ENCODE measurements at regions not wholly inside any gene's neighbourhood (a gene's known extent, or its start where the extent isn't known, plus 50 kb on each side); places are given as distances from the start of the nearest gene placed in this dataset.
"Not testable (repeated sequence)": the region's sequence is repeated elsewhere in the genome, so short reads cannot be mapped to it uniquely, and the experiment has no call there.

- no peak for DNase-seq
Observed at GRCh38 chr5:28450997-28451396, 1412.6 kb upstream of the CDH9 start.

GRCh38 chr5:28448791-28449190 lies 1410.4 kb upstream of the CDH9 start:
- no peak for DNase-seq

GRCh38 chr5:28430565-28431178 lies 1392.3 kb upstream of the CDH9 start:
- no peak for DNase-seq

DNA sequence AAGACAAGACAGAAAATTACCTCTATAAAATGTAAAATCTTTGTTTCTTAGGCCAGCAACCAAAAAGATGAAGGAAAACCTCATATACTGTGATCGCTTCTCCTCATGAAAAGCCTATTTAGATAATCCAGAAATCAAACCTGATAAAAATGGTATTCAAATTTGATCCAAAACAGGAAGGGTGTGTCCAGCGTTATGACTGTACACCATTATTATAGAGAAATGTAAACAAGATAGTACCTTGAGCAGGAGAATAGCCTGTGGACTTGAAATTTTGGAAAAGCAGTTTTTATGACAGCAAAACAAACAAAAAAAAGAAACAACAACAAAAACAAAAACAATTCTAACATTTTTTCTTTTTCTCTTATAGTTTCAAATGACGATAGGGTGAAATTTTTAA lies 1382.8 kb upstream of the CDH9 start:
- no peak for DNase-seq

- no peak for DNase-seq
Observed at GRCh38 chr5:28415791-28416443, 1377.5 kb upstream of the CDH9 start.

DNA sequence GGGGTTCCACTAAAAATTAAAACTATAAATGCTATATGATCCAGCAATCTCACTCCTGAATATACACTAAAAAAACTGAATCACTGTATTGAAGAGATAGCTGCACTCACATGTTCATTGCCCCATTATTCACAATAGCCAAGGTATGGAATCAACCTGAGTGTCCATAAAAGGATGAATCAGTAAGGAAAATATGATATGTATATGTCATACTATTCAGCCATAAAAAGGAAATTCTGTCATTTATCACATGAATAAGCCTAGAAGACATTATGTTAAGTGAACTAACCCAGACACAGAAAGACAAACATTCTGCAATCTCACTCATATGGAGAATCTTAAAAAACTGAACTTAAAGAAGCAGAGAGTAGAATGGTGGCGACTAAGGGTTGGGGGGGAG lies 1376.2 kb upstream of the CDH9 start:
- DNase-seq: no peak

GRCh38 chr5:28408651-28409050 lies 1370.3 kb upstream of the CDH9 start:
- no peak for DNase-seq

DNA sequence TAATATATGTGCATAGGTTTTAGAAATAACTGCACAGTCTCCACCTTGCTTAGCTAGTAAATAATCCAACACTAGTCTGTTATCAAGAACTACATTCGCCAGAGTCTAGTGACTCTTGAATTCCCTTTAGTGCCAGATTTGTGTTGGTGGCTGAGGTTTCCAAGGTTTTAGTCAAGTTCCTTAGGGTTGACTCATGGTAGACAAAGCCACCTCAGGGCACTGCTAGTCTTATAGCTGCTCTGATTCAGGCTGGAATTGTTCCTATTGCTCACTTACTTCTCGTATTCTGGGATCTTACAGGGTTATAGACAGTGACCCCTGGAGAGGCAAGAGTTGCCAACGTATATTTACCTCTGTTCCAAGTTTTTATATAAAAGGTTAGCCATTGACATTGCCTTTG lies 1369.8 kb upstream of the CDH9 start:
- DNase-seq: no peak

- no peak for DNase-seq
Observed at GRCh38 chr5:28404363-28405071, 1366.1 kb upstream of the CDH9 start.

DNA sequence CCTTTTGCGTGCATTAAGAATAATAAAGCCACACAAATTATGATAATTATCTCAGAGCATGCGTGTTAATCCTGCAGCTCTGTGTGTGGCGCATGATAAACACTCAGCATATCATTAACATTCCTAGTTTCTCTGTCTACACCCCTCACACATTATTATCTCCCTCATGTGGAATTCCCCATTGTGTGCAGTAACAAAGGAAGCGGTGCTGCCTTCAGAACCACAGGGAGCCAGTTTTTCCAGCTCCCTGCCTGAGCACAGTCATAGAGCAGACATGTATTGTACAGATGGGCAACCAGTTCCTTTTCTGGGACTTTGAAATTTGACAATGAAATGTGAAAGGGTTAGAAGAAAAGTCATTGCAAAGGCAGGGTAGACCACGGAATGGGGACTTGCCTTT lies 1365.5 kb upstream of the CDH9 start:
- DNase-seq: no peak

- no peak for DNase-seq
Observed at GRCh38 chr5:28402590-28403301, 1364.4 kb upstream of the CDH9 start.

- no peak for DNase-seq
Observed at GRCh38 chr5:28400076-28400475, 1361.7 kb upstream of the CDH9 start.

DNA sequence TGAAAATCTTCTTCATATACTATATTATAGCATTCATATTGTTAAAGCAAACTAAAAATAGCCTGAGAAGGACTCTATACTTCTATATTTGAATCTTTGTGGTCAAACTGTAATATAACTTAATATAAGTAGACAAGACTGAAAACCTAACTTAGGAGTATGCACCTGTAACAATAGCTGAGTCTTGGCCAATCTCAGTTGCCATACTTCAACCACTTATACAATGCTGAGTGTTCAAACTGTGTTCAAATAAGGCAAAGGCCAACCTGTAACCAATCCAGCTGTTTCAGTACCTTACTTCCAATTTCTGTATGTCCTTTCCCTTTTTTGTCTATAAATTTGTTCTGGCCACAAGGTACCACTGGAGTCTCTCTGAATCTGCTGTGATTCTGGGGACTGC lies 1360.8 kb upstream of the CDH9 start:
- no peak for DNase-seq

DNA sequence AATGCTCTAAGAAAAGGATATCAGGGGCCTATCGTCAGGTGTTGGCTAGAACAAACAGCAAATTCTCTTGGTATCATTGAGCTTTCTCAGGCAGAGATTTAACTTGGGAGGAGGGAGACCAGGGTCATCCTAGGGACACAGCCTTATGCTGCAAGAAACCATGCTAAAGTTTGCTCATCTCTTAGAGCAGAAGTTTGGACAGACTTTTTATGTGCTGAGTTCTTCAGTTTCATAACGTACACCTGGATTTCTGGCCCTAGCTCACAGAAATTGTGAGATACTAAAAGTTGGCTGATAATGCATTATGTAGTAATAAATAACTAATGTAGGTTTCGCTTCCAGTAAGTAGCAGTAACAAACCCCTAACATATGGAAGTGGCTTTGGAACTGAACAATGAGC lies 1359.8 kb upstream of the CDH9 start:
- DNase-seq: no peak

DNA sequence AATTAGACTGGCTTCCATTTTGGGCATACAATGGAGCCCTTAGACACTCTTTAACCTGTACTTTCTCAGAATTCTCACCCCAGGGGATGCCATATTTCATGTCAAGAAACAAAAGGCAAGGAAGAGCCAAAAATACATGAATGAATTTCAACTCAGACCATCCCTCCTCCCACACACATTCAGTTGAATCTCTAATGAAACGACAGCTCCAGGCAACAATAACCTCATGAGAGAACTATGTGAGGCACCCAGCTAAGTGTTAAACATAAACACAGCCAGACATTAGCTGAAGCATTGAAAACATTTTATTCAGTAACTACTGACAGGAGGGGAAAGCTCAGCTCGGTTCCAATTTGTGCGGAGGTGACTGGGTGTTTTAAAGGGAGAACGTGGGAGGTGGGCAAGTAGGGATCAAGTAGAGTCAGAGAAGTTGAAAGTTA lies 1359.1 kb upstream of the CDH9 start:
- no peak for DNase-seq

- DNase-seq: no peak
Observed at GRCh38 chr5:28391277-28391676, 1352.9 kb upstream of the CDH9 start.

DNA sequence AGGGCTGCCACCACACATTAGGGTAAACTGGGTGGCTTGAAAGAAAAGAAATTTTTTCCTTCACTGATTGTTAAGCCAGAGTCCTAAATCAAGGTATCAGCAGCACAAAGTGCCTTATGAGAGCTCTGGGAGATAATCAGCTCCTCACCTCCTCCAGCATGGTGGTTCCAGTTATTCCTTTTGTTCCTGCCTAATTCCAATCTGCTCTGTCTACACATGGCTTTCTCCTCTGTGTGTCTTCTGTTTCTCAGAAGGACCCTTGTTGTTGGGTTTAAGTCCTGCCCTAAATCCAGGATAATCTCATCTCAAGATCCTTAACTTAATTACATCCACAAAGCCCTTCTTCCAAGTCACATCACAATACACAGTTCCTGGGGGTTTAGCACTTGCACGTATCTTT lies 1352.0 kb upstream of the CDH9 start:
- no peak for DNase-seq

- not testable (repeated sequence) for DNase-seq
Observed at GRCh38 chr5:28389727-28390126, 1351.3 kb upstream of the CDH9 start.

GRCh38 chr5:28388428-28388827 lies 1350.0 kb upstream of the CDH9 start:
- no peak for DNase-seq

- no peak for DNase-seq
Observed at GRCh38 chr5:28386712-28387111, 1348.3 kb upstream of the CDH9 start.

- DNase-seq: no peak
Observed at GRCh38 chr5:28380167-28380566, 1341.8 kb upstream of the CDH9 start.

- DNase-seq: no peak
Observed at GRCh38 chr5:28374492-28374967, 1336.1 kb upstream of the CDH9 start.

GRCh38 chr5:28370896-28371295 lies 1332.5 kb upstream of the CDH9 start:
- no peak for DNase-seq
